ENCODE measurements at regions not wholly inside any gene's neighbourhood (a gene's known extent, or its start where the extent isn't known, plus 50 kb on each side); places are given as distances from the start of the nearest gene placed in this dataset.

- DNase-seq, result no peak
Observed at GRCh38 chr5:153030755-153031725, 459.4 kb upstream of the GRIA1 start.

- DNase-seq, result no peak
Observed at GRCh38 chr5:153039501-153039900, 451.0 kb upstream of the GRIA1 start.

GRCh38 chr5:153043886-153044285, 446.6 kb upstream of the GRIA1 start:
- DNase-seq, result no peak

DNA sequence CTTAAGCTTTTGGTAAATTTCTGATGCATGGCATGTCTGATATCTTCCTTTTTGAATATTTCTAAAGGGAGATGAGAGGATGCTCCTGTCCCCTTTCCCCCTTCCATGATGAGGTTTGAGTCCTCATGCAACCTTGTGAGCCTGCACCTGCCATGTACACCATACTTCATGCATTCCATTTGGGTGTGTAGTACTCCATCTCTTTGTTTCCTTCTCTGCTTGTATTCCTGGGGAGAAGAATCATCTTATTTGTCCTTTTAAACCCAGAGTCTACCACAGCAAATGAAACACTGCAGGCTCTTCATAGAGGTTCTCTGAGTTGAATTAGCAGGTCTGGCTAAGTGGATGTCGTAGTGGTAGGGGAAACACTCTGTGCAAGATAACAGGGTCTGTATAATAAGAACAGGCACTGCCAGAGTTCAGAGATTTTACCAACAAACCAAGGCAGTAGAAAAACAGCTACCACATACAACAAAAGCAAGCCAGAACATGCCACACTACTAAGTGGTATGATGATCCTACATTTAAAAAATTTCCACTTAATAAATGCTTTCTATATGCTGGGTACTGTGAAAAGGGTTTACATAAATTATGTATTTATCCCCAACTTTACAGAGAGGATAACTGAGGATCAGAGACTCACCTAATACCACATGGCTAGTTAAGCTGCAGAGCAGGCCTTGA, 439.8 kb upstream of the GRIA1 start:
- DNase-seq, result no peak

- DNase-seq, result no peak
Observed at GRCh38 chr5:153066281-153066680, 424.2 kb upstream of the GRIA1 start.

- no peak for DNase-seq
Observed at GRCh38 chr5:153067869-153068268, 422.6 kb upstream of the GRIA1 start.

DNA sequence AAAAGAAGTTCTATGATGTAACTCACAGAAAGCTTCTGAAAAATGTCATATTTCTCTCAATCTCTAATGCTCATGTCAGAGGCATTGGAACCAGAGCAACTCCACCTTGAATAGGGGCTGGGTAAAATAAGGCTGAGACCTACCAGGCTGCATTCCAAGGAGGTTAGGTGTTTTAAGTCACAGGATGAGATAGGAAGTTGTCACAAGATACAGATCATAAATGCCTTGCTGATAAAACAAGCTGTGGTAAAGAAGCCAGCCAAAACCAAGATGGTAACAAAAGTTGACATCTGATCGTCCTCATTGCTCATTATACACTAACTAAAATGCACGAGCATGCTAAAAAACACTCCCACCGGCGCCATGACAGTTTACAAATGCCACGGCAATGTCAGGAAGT, 411.1 kb upstream of the GRIA1 start:
- DNase-seq, result no peak

DNA sequence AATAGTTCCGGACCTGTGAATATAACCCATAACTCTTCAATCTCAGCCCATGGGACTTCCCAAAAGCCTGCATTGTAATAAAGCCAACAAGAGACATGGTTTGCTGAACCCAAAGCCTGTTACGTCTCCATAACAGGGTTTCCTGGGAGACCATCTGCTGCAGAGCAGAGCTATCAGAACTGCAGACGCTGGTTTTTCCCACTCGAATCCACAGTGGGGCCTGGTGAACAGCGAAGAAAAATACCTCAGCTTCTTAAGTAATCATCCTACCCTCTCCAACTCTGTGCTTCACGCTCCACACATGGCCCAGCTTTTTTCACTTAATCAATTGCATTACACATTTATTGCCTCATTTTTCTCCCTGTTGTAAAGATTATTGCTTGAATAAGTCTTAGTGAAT, 409.5 kb upstream of the GRIA1 start:
- DNase-seq, result no peak

DNA sequence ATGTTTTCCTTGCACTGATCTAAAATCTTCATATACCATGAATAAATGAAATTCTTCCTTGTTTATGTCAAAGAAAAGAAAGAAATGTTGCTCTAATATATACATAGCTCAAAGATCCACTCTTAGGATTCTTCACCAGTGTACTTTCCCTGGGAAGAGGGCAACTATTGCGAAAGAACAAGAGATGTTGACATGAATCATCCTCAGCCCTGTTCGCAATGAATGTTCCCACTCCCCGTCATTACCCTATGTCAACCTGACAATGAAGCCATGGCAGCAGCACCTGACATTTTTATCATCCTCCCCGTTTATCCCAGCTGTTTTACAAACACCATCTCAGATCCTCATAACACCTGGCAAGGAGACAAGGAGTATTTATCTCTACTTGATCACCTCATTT, 409.1 kb upstream of the GRIA1 start:
- DNase-seq, result no peak

- no peak for DNase-seq
Observed at GRCh38 chr5:153084511-153084910, 406.0 kb upstream of the GRIA1 start.

- no peak for DNase-seq
Observed at GRCh38 chr5:153086486-153086885, 404.0 kb upstream of the GRIA1 start.

DNA sequence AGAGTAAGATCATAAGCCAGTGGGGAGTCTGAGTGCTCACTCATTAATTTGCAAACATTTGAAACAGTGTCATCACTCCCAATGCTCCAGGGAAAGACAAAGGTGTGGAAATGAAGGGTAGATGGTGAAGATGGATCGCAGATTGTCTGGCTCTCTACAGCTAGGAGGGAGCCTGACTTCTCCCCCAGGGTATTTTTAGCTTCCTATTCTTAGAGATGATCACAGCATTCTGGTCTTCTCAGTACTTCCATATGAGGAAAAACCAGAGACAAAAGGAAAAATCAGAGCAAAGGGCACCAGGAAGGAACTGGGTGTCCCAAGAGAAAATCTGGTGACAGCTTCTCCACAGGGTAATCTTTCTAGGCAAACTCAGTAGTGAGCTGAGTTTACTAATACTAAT, 401.9 kb upstream of the GRIA1 start:
- DNase-seq, result no peak

DNA sequence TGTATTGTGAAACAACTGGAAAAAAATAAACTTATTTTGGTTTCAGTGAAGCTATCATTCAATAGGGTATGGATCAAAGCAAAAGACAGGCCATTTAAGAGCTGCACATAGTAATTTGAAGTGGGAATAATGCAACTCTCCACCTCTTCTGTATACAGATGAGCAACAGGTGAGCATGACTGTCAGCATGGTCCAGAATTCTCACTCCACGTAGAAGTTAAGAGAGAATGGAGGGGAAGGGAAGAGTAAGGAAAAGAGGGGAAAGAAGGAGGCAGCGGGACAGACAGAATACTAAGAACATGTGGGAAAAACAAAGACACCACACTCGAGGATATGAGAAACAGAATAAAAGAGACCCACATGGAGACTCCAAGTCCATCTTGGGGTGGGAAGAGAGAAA, 396.1 kb upstream of the GRIA1 start:
- DNase-seq, result no peak

DNA sequence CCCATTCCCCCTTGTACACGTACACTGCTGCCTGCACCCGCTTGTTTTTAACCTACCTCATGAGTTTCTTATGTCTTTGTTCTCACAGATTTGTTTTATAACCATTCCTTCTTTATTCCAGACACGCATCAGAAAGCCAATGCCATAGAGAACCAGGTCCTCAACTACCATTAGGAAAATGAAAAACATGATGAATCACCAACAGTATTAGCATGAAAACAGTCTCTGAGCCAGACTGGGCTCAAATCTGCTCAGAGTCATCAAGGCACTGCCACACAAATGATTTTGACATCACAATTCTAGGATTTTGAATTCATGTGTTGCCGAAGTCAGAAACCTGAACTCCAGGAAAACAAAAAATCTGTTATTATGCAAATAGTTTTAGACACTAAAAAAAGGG, 394.1 kb upstream of the GRIA1 start:
- DNase-seq, result no peak

- no peak for DNase-seq
Observed at GRCh38 chr5:153099328-153099727, 391.1 kb upstream of the GRIA1 start.

DNA sequence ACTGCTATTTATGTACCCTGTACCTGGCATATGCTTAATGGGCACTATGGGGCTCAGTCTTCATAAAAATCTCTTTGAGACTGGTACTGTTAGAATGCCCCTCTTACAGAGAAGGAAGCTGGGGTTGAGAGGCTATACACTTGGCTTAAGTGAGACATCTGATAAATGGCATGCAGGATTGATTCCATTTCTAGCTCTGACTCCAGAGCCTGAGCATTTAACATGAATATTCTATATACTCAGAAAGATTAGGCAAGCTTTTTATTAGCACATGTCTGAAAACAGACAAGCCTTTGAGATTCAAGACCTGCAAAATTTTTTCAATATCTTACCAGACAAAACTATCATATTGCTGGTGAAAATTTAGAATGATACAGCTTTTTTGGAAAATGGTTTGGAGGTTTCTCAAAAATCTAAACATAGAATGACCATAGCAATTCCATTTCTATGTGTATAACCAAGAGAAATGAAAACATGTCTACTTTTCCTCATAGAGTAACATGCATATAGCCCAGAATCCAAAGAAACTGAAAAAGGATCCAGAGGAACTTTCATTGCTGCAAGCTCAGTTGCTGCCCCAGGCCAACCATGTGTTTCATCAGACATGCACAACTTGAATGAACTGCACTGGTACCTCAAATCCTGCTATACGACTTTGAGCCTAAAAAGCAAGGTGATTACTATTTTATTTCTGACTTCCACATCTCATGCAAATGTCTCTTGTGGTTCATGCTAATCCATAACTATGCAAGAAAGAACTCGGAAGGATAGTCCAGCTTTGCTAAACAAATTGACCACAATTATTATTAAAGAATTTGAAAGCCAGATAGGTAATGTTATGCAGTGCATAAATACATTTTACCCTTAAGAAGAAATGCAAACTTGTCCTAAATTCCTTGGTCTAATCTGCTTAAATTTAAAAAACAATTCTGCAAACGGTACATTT, 389.0 kb upstream of the GRIA1 start:
- DNase-seq, result no peak

- DNase-seq, result no peak
Observed at GRCh38 chr5:153116916-153117315, 373.6 kb upstream of the GRIA1 start.

DNA sequence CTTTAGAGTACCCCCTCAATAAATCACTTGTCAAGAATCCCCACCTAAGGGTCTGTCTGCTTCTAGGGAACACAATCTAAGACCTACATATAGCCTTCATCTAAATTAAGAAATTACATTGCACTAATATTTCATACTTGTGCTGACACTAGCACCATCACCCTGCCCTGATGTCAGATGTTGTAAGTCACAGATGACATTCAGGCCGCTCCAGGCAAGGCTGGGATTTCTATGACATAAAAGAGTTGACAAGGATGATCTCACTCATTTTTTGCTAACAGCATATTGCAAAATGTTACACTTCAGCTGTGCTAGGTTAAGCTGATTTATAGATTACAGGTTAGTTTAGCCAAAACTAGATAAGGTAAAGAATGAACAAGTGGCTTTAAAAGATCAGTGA, 372.5 kb upstream of the GRIA1 start:
- no peak for DNase-seq

- no peak for DNase-seq
Observed at GRCh38 chr5:153122403-153122802, 368.1 kb upstream of the GRIA1 start.

DNA sequence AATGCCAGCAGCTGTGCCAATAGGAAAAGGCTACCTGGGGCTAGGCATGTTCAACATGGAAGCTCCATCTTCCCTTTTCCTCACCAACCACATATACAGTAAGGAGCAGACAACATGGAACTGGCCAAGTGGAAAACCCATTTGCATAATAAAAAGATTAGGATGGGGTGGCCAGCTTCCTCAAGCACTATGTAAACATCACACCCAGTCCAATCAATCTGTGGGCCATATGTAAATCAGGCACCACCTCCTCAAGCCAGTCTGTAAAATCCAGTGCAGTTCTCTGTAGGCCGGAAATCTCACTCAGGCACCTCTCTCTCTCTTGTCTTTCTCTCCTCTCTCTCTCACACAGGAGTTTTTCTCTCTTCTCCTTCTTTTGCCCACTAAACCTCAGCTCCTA, 360.2 kb upstream of the GRIA1 start:
- no peak for DNase-seq

DNA sequence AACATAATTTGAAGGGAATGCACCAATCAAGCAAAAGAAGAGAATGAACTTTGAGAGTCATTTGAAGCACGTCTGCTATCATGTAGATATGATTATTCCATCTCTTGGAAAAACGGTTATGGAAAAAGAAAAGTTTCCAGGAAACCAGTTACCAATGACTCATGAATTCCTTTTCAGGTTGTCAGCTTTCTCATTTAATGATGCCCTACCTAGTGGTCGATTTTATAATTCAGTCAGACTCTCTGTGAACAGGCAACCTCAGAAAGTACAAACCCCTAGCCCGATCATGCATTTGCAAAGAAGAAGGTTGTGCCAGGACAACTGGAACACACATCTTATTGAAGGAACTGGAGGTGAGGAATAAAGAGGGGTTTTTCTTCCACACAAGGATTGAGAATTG, 355.1 kb upstream of the GRIA1 start:
- no peak for DNase-seq

GRCh38 chr5:153136910-153137614, 353.4 kb upstream of the GRIA1 start:
- DNase-seq, result no peak
